ENCODE measurements at regions not wholly inside any gene's neighbourhood (a gene's known extent, or its start where the extent isn't known, plus 50 kb on each side); places are given as distances from the start of the nearest gene placed in this dataset.
"Not testable (repeated sequence)": the region's sequence is repeated elsewhere in the genome, so short reads cannot be mapped to it uniquely, and the experiment has no call there.

DNA sequence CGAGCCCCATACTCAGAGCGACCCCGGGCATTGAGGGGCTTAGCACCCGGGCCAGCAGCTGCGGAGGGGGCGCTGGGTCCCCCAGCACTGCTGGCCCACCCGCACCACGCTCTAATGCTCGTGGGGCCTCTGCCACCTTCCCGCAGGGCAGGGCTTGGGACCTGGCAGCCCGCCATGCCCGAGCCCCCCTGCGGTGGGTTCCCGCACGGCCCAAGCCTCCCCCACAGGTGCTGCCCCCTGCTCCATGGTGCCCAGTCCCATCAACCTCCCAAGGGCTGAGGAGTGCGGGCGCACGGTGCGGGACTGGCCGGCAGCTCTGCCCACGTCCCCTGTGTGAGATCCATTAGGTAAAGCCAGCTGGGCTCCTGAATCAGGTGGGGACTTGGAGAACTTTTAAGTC, 429.2 kb upstream of the PCDH11Y start:
- H3K9me3 ChIP-seq; H3K4me1 ChIP-seq (ENCODE audit: insufficient read depth); H3K27me3 ChIP-seq; H3K27ac ChIP-seq; H3K36me3 ChIP-seq; intact Hi-C loops (cut with DNase I); H3K4me3 ChIP-seq: not testable (repeated sequence)
- peak in 1 of 5 donors; percentile 7 for DNase-seq
- WGBS, 3 donors: 95% methylated on average over 7 of the region's 21 CpGs; no CpG with 5 or more reads in 2 of the 3 donors

DNA sequence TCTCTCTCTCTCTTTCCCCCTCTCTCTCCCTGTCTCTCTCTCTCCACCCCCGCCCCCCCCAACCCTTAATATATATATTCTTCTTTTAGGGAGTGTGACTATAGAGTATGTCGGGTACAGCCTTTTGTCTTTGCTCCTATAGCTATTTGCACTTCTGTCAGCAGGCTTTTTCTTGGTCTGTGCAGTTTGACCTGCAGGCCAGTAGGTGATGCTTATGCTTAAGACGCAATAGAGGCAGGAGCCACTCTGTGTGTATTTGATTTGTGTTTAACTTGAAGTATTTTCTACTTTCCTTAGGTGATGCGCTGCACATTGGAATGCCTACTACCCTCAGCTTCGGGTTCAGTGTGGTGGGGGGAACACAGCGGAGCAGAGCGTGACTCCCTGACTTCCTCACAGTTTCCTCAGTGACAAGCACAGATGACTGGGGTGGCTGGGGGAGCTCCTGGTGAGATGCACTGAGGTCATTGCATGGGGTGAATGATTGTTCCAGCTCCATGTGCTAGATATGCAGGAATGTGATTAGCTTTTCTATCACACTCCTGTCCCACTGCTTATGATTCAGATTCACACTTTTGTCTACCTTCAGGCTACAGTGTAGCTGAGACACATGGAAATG, 407.1 kb upstream of the PCDH11Y start:
- H3K36me3 ChIP-seq; intact Hi-C loops (cut with DNase I); H3K4me3 ChIP-seq; H3K27me3 ChIP-seq; DNase-seq; H3K4me1 ChIP-seq (ENCODE audit: insufficient read depth); H3K9me3 ChIP-seq; H3K27ac ChIP-seq: not testable (repeated sequence)
- WGBS, 3 donors: no CpG with 5 or more reads among the region's 7 CpGs

DNA sequence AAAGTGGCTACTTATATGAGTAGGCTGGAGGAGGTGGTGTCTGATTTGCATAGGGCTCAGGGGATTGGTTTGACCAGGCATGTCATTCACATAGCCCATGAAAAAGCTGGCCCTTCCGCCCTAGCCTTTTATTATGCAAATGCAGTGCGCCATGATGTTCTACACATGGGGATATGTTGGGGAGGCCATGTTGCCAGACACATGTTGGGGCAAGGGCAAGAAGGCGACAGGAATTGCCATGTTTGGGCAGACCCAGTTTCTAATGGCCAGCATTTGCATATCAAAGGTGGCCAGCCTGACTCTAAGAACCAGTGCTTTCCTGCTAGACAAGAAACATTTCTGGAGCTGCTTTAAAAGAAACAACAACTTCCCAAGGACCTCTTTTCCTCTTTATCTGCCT, 396.6 kb upstream of the PCDH11Y start:
- H3K27ac ChIP-seq; DNase-seq; H3K4me3 ChIP-seq; H3K36me3 ChIP-seq; H3K9me3 ChIP-seq; H3K27me3 ChIP-seq; H3K4me1 ChIP-seq (ENCODE audit: insufficient read depth); intact Hi-C loops (cut with DNase I): not testable (repeated sequence)
- WGBS, 3 donors: no CpG with 5 or more reads among the region's 3 CpGs

All from ovary (tissue), 7 donors.